DND-41 (cell line): ENCODE measurements at regions not wholly inside any gene's neighbourhood (a gene's known extent, or its start where the extent isn't known, plus 50 kb on each side); places are given as distances from the start of the nearest gene placed in this dataset.

ENCODE experiments used
- ATAC-seq: fragments of 200-7000 bp; cut with Tn5 transposase; 3 replicates; pipeline ENCODE4 v1.9.1; 2021; ENCODE audit warnings: low read depth; ENCODE audit not compliant: insufficient read depth
- DNase-seq: peaks from one replicate; pipeline ENCODE4 v3.0.0-alpha.2; 2020
- H2AFZ ChIP-seq: 2 replicates; pipeline ENCODE4 v1.6.0; 2012; ENCODE audit warnings: low read depth, low read length
- H3K27ac ChIP-seq: 2 replicates; pipeline ENCODE4 v1.5.1; 2012; ENCODE audit warnings: low read length, inconsistent platforms
- H3K27me3 ChIP-seq: fragments of 200-600 bp; sonication (generic); 2 replicates; pipeline ENCODE4 v1.6.0; 2012; ENCODE audit warnings: low read length, mild to moderate bottlenecking, inconsistent platforms; ENCODE audit not compliant: insufficient read depth, poor library complexity
- H3K36me3 ChIP-seq: 2 replicates; pipeline ENCODE4 v1.5.1; 2012; ENCODE audit warnings: low read length, inconsistent platforms; ENCODE audit not compliant: insufficient read depth
- H3K4me1 ChIP-seq: 2 replicates; pipeline ENCODE4 v1.5.1; 2012; ENCODE audit warnings: mild to moderate bottlenecking, low read length; ENCODE audit not compliant: insufficient read depth
- H3K4me2 ChIP-seq: 2 replicates; pipeline ENCODE4 v1.6.0; 2012; ENCODE audit warnings: mild to moderate bottlenecking, moderate library complexity, low read length, inconsistent platforms; ENCODE audit not compliant: insufficient read depth
- H3K4me3 ChIP-seq, 2 experiments: fragments of 200-600 bp in 1 of 2; shearing (Covaris generic) in 1 of 2; 2 replicates each; pipeline ENCODE4 v1.5.1; 2012 to 2016; ENCODE audit warnings: inconsistent platforms in 2 of 2, low read length in 2 of 2, mild to moderate bottlenecking in 2 of 2, low read depth in 1 of 2, moderate library complexity in 1 of 2
- H3K79me2 ChIP-seq: 2 replicates; pipeline ENCODE4 v1.6.0; 2012; ENCODE audit warnings: low read length, inconsistent platforms; ENCODE audit not compliant: insufficient read depth
- H3K9ac ChIP-seq: 2 replicates; pipeline ENCODE4 v1.6.0; 2012; ENCODE audit warnings: low read depth, mild to moderate bottlenecking, inconsistent platforms, low read length, moderate library complexity
- H3K9me3 ChIP-seq: 2 replicates; pipeline ENCODE4 v1.5.1; 2012; ENCODE audit warnings: low read length, moderate library complexity, mild to moderate bottlenecking, inconsistent platforms; ENCODE audit not compliant: insufficient read depth, severe bottlenecking
- H4K20me1 ChIP-seq: 2 replicates; pipeline ENCODE4 v1.6.0; 2012; ENCODE audit warnings: low read length; ENCODE audit not compliant: insufficient read depth
- CTCF ChIP-seq: IDR thresholded peaks from 2 replicates; pipeline ENCODE4 v1.5.1; 2012; ENCODE audit warnings: borderline replicate concordance, low read length, moderate library complexity, mild to moderate bottlenecking; ENCODE audit not compliant: poor library complexity, severe bottlenecking; ENCODE audit errors: extremely low read depth
- EZH2 ChIP-seq: IDR thresholded peaks from 3 replicates; pipeline ENCODE4 v1.6.1; 2012; ENCODE audit warnings: borderline replicate concordance, low read depth, mild to moderate bottlenecking, moderate library complexity, low read length, inconsistent platforms; ENCODE audit not compliant: severe bottlenecking

DNA sequence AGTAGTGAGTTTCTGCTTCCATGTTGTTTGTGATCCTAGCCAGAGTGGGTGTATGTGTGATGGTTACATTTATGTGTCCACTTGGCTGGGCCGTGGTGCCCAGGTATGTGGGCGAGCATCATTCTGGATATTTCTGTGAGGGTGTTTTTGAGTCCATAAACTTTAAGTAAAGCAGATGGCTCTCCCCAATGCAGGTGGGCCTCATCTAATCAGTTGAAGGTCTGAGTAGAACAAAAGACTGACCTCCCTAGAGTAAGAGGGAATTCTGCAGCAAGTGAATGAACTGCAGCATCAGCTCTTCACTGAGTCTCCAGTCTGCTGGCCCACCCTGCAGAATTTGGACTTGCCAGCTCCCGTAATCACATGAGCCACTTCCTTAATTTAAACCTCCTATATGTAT, 571.9 kb downstream of the ACTR3B start:
- H3K4me3 ChIP-seq, result no peak overlapping the region
- no peak for ATAC-seq
- H2AFZ ChIP-seq, result no peak overlapping the region
- H3K4me2 ChIP-seq, result no peak overlapping the region
- TF ChIP-seq CTCF, result no peak
- no peak for TF ChIP-seq EZH2
- H3K9ac ChIP-seq, result no peak overlapping the region
- H3K4me1 ChIP-seq, result no peaks in the 10 kb centered on the region
- no peaks in the 10 kb centered on the region for H4K20me1 ChIP-seq
- H3K27ac ChIP-seq, result no peak overlapping the region
- no peaks in the 10 kb centered on the region for H3K36me3 ChIP-seq
- no peaks in the 10 kb centered on the region for H3K27me3 ChIP-seq
- no peaks in the 10 kb centered on the region for H3K9me3 ChIP-seq
- no peak for DNase-seq
- no peaks in the 10 kb centered on the region for H3K79me2 ChIP-seq

DNA sequence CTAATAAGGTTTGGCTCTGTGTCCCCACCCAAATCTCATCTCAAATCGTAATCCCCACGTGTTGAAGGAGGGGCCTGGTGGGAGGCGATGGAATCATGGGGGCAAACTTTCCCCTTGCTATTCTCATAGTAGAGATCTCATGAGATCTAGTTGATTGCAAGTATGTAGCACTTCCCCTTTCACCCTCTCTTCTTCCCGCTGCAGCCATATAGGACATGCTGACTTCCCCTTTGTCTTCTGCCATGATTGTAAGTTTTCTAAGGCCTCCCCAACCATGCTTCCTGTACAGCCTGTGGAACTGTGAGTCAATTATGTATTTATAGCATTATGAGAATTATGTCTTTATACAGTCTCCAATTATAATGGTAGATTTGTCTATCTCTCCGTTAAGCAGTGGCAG, 594.5 kb downstream of the ACTR3B start:
- ATAC-seq, result no peak
- Histone ChIP-seq H3K27me3 (no peaks in the 10 kb centered on the region), H3K4me2 (no peak overlapping the region), H3K9me3 (no peaks in the 10 kb centered on the region), H3K9ac (no peak overlapping the region), H3K36me3 (no peaks in the 10 kb centered on the region), H4K20me1 (no peaks in the 10 kb centered on the region), H3K27ac (no peak overlapping the region), H2AFZ (no peak overlapping the region), H3K4me3 (no peak overlapping the region), H3K79me2 (no peaks in the 10 kb centered on the region), H3K4me1 (no peaks in the 10 kb centered on the region)
- no peak for TF ChIP-seq CTCF
- no peak for TF ChIP-seq EZH2
- DNase-seq, result no peak

- H3K9ac ChIP-seq, result no peak overlapping the region
- H3K4me1 ChIP-seq, result no peaks in the 10 kb centered on the region
- DNase-seq (no peak), ATAC-seq (no peak)
- no peak overlapping the region for H3K4me3 ChIP-seq
- no peaks in the 10 kb centered on the region for H3K27me3 ChIP-seq
- no peak overlapping the region for H2AFZ ChIP-seq
- H4K20me1 ChIP-seq, result no peaks in the 10 kb centered on the region
- no peaks in the 10 kb centered on the region for H3K36me3 ChIP-seq
- no peak overlapping the region for H3K27ac ChIP-seq
- H3K4me2 ChIP-seq, result no peak overlapping the region
- H3K79me2 ChIP-seq, result no peaks in the 10 kb centered on the region
- no peak for TF ChIP-seq EZH2
- TF ChIP-seq CTCF, result no peak
- H3K9me3 ChIP-seq, result peaks cover 2% of the 10 kb centered on the region
Observed at GRCh38 chr7:153370092-153370491, 610.5 kb downstream of the ACTR3B start.

DNA sequence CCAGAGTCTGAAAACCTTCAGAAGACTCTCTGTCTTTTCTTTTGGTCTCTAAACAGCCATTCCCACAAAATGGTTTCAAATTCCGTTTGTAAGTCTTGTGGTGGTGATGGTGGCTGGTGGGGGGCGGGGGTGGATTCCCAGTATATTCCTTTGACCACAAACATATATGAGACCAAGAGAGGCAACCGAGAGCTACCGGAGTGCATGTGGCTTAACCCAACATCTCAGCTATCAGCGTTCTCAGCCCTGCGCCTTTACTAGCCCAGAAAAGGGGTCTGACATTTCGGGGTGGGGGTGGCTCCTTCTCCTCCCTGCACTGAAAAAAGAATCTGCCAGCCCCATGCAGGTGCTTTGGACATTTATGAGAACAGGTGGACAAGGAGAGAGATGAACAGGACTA, 621.1 kb downstream of the ACTR3B start:
- no peaks in the 10 kb centered on the region for H3K9me3 ChIP-seq
- no peaks in the 10 kb centered on the region for H3K27me3 ChIP-seq
- DNase-seq (no peak), ATAC-seq (no peak)
- H4K20me1 ChIP-seq, result no peaks in the 10 kb centered on the region
- no peak overlapping the region for H3K4me2 ChIP-seq
- no peak overlapping the region for H2AFZ ChIP-seq
- H3K27ac ChIP-seq, result no peak overlapping the region
- no peak overlapping the region for H3K9ac ChIP-seq
- TF ChIP-seq EZH2 (no peak), CTCF (no peak)
- no peak overlapping the region for H3K4me3 ChIP-seq
- no peaks in the 10 kb centered on the region for H3K4me1 ChIP-seq
- H3K79me2 ChIP-seq, result no peaks in the 10 kb centered on the region
- no peaks in the 10 kb centered on the region for H3K36me3 ChIP-seq
